Progenitor cell of endocrine pancreas (in vitro differentiated cells): ENCODE measurements at regions not wholly inside any gene's neighbourhood (a gene's known extent, or its start where the extent isn't known, plus 50 kb on each side); places are given as distances from the start of the nearest gene placed in this dataset.

Experiments
- DNase-seq: peaks from one replicate; pipeline ENCODE4 v3.0.0; 2021; ENCODE audit warnings: low spot score; ENCODE audit not compliant: unreplicated experiment
- H3K27ac Mint-ChIP-seq: 2 replicates; pipeline ENCODE4 v1.8.0; 2021; ENCODE audit warnings: mild to moderate bottlenecking, moderate library complexity, mixed read lengths
- H3K27me3 Mint-ChIP-seq: 2 replicates; pipeline ENCODE4 v1.8.0; 2021; ENCODE audit warnings: mixed read lengths
- H3K36me3 Mint-ChIP-seq: 2 replicates; pipeline ENCODE4 v1.8.0; 2022; ENCODE audit warnings: mixed read lengths; ENCODE audit not compliant: insufficient read depth
- H3K4me1 Mint-ChIP-seq: 2 replicates; pipeline ENCODE4 v1.8.0; 2021; ENCODE audit warnings: low read depth, mixed read lengths
- H3K4me3 Mint-ChIP-seq: 2 replicates; pipeline ENCODE4 v1.8.0; 2021; ENCODE audit warnings: low read depth, mild to moderate bottlenecking, moderate library complexity, mixed read lengths
- H3K9me3 Mint-ChIP-seq: 2 replicates; pipeline ENCODE4 v1.8.0; 2021; ENCODE audit warnings: low read depth, mixed read lengths
- TF ChIP-seq, protein P1 (sequence below): fragments of 200-600 bp; sonication (generic); IDR thresholded peaks from one replicate; pipeline ENCODE4 v1.5.0; 2021; ENCODE audit warnings: antibody characterized with exemption, mild to moderate bottlenecking; ENCODE audit not compliant: unreplicated experiment

DNA sequence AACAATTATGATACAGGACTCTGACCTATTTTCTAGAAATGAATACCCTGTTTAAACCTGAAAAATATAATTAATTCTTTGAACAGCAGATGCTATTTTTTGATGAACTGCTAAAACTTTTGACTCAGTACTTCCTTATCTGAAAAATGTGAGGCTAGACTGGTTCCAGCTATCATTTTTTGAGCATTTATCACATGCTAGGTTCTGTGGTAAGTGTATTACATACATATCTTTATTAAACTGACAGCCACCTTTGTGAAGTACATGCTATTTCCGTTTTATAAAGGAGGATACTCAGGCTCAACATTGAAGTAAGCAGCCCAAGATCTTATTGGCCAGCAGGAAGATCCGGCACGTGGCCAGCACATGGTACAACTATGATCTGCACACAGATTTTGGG is 459.8 kb upstream of the SEL1L start:
- Mint-ChIP-seq H3K9me3 (peaks cover 2% of the 10 kb centered on the region), H3K36me3 (peaks cover 2% of the 10 kb centered on the region), H3K27me3 (peaks cover 6% of the 10 kb centered on the region), H3K4me3 (no peak overlapping the region), H3K27ac (no peak overlapping the region), H3K4me1 (no peaks in the 10 kb centered on the region)
- DNase-seq, result no peak
- TF ChIP-seq, protein P1, sequence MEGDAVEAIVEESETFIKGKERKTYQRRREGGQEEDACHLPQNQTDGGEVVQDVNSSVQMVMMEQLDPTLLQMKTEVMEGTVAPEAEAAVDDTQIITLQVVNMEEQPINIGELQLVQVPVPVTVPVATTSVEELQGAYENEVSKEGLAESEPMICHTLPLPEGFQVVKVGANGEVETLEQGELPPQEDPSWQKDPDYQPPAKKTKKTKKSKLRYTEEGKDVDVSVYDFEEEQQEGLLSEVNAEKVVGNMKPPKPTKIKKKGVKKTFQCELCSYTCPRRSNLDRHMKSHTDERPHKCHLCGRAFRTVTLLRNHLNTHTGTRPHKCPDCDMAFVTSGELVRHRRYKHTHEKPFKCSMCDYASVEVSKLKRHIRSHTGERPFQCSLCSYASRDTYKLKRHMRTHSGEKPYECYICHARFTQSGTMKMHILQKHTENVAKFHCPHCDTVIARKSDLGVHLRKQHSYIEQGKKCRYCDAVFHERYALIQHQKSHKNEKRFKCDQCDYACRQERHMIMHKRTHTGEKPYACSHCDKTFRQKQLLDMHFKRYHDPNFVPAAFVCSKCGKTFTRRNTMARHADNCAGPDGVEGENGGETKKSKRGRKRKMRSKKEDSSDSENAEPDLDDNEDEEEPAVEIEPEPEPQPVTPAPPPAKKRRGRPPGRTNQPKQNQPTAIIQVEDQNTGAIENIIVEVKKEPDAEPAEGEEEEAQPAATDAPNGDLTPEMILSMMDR, result no peak

GRCh38 chr14:82003426-82003825 is 469.8 kb upstream of the SEL1L start:
- Mint-ChIP-seq H3K9me3 (no peaks in the 10 kb centered on the region), H3K27me3 (no peaks in the 10 kb centered on the region), H3K27ac (no peak overlapping the region), H3K4me3 (no peak overlapping the region), H3K4me1 (no peaks in the 10 kb centered on the region), H3K36me3 (no peaks in the 10 kb centered on the region)
- TF ChIP-seq, protein P1, result no peak
- DNase-seq, result no peak

DNA sequence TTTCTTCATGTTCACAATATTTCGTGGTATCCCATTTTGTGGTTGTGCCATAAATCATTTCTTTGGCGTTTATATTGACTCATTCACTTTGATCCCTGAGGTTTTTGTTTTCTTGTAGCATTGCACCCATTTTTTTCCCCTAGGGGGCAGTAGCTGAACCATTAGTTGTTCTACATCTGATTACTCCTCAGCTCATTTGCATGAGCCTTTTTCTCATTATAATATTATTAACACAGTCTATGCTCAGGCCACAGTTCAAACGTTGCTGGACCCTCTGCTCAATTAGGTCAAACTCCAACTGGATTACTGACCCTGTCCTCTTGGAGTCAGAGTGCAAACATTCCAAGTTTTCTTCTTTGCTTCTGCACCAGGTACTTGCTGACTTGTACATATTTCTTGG is 475.4 kb upstream of the SEL1L start:
- Mint-ChIP-seq H3K4me3 (no peak overlapping the region), H3K9me3 (peaks cover 10% of the 10 kb centered on the region), H3K27me3 (no peaks in the 10 kb centered on the region), H3K27ac (no peak overlapping the region), H3K36me3 (no peaks in the 10 kb centered on the region), H3K4me1 (peaks cover 1% of the 10 kb centered on the region)
- TF ChIP-seq, protein P1, result peak; percentile 53
- DNase-seq, result no peak

DNA sequence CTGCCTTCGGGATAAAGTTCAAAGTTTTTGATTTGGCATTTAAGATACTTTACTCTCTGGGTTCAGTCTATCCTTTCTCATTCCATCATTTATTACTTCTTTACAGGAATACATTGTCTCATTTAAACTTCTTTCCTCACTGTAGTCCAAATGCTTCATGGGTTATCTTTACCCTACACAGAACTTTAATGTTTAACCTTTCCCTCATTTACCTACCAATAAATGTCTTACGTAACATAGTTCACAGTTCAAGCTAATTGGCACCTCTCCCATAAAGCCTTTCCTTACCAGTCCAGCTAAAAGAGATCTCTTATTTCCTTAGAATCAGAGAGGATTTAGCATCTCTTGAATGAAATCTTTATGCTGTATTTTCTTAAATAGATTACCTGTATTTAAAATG is 476.3 kb upstream of the SEL1L start:
- TF ChIP-seq, protein P1, result no peak
- peaks cover 1% of the 10 kb centered on the region for H3K4me1 Mint-ChIP-seq
- H3K4me3 Mint-ChIP-seq, result no peak overlapping the region
- H3K36me3 Mint-ChIP-seq, result no peaks in the 10 kb centered on the region
- no peak for DNase-seq
- H3K27me3 Mint-ChIP-seq, result no peaks in the 10 kb centered on the region
- no peak overlapping the region for H3K27ac Mint-ChIP-seq
- H3K9me3 Mint-ChIP-seq, result peaks cover 12% of the 10 kb centered on the region

DNA sequence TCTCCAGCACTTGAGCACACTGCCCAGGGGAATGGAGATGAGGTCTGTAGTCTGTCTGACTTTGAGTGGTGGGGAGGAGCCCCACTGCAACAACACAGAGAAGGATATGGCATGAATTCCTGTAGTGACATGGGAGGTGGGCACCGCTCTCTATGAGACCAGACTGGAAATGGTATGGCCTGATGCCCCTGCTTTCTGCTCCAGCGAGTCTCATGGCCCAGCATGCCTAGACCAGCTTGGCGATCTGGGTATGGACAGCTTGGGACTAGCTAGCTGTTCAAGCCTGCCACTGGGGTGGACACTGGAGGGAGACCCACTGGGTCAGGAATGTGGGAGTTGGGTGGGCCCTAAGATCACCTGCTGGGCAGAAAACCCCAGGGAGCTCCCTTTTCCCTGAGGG is 477.8 kb upstream of the SEL1L start:
- H3K4me3 Mint-ChIP-seq, result no peak overlapping the region
- H3K36me3 Mint-ChIP-seq, result no peaks in the 10 kb centered on the region
- peaks cover 1% of the 10 kb centered on the region for H3K4me1 Mint-ChIP-seq
- DNase-seq, result no peak
- H3K27me3 Mint-ChIP-seq, result no peaks in the 10 kb centered on the region
- H3K9me3 Mint-ChIP-seq, result peaks cover 12% of the 10 kb centered on the region
- H3K27ac Mint-ChIP-seq, result no peak overlapping the region
- TF ChIP-seq, protein P1, result no peak
